Kidney (tissue), 13 donors: ENCODE measurements at regions not wholly inside any gene's neighbourhood (a gene's known extent, or its start where the extent isn't known, plus 50 kb on each side); places are given as distances from the start of the nearest gene placed in this dataset.
"Not testable (repeated sequence)": the region's sequence is repeated elsewhere in the genome, so short reads cannot be mapped to it uniquely, and the experiment has no call there.

Experiments used
- DNase-seq, 5 donors: peaks; one replicate each; pipeline ENCODE4 v3.0.0-alpha.2; 2013 to 2020
- FAIRE-seq: peaks from 2 replicates; lab custom pipeline; 2012; peaks lifted over from hg19 to GRCh38; lab: Jason Lieb, UNC
- H3K27ac ChIP-seq, 2 donors: one replicate each; pipeline ENCODE4 v1.7.0; 2013; ENCODE audit warnings: low read depth in 2 of 2, low read length in 2 of 2, inconsistent platforms in 1 of 2
- H3K27me3 ChIP-seq: one replicate; pipeline ENCODE4 v1.7.1; 2013; ENCODE audit warnings: low read length, inconsistent platforms; ENCODE audit not compliant: control insufficient read depth, insufficient read depth
- H3K36me3 ChIP-seq, 3 donors: one replicate each; pipeline versions ENCODE4 v1.7.0 to v1.7.1; 2013; ENCODE audit warnings: low read length in 3 of 3, control low read depth in 1 of 3, inconsistent platforms in 1 of 3; ENCODE audit not compliant: insufficient read depth in 3 of 3, control insufficient read depth in 2 of 3
- H3K4me1 ChIP-seq, 3 donors: one replicate each; pipeline versions ENCODE4 v1.7.0 to v1.7.1; 2013; ENCODE audit warnings: low read length in 3 of 3, inconsistent platforms in 1 of 3, low read depth in 1 of 3; ENCODE audit not compliant: control insufficient read depth in 2 of 3, insufficient read depth in 2 of 3
- H3K4me3 ChIP-seq, 3 donors: one replicate each; pipeline versions ENCODE4 v1.7.0 to v1.8.1; 2013; ENCODE audit warnings: low read length in 3 of 3, control low read depth in 1 of 3, inconsistent platforms in 1 of 3
- H3K9ac ChIP-seq, 3 donors: one replicate each; pipeline versions ENCODE4 v1.7.0 to v1.7.1; 2013; ENCODE audit warnings: low read length in 3 of 3, control low read depth in 1 of 3, inconsistent platforms in 1 of 3
- H3K9me3 ChIP-seq, 3 donors: one replicate each; pipeline versions ENCODE4 v1.7.0 to v1.7.1; 2013; ENCODE audit warnings: low read length in 3 of 3, control low read depth in 1 of 3, inconsistent platforms in 1 of 3; ENCODE audit not compliant: control insufficient read depth in 2 of 3, insufficient read depth in 1 of 3
- intact Hi-C: fragments of 100-400 bp; cut with DNase I; formaldehyde crosslinking; loops from one replicate; pipeline ENCODE4 v1.11.1; 2022
- TF ChIP-seq, protein P1 (sequence below): IDR thresholded peaks from 3 replicates; pipeline ENCODE4 v1.5.1; 2012; ENCODE audit warnings: mild to moderate bottlenecking, moderate library complexity, borderline replicate concordance; ENCODE audit not compliant: insufficient read depth; ENCODE audit errors: extremely low read depth
- donor health status: control.
- donor health status: control.
- donor health status: control.
- donor health status: control.
- donor health status: control.
- donor health status: DM: yes; HTN: yes; CAD: no.
- donor health status: Normal renal cell carcinoma (clear cell type).

GRCh38 chr2:109724533-109725460 is 69.3 kb upstream of the RGPD5 start:
- no peak for FAIRE-seq
- Histone ChIP-seq H3K9me3 (no peaks in the 10 kb centered on the region), H3K4me3 (no peak overlapping the region), H3K4me1 (peaks cover 0 to 8% (median 2%) of the 10 kb centered on the region in 3 donors), H3K27ac (no peak overlapping the region), H3K9ac (no peak overlapping the region), H3K27me3 (no peaks in the 10 kb centered on the region), H3K36me3 (no peaks in the 10 kb centered on the region)
- TF ChIP-seq, protein P1, sequence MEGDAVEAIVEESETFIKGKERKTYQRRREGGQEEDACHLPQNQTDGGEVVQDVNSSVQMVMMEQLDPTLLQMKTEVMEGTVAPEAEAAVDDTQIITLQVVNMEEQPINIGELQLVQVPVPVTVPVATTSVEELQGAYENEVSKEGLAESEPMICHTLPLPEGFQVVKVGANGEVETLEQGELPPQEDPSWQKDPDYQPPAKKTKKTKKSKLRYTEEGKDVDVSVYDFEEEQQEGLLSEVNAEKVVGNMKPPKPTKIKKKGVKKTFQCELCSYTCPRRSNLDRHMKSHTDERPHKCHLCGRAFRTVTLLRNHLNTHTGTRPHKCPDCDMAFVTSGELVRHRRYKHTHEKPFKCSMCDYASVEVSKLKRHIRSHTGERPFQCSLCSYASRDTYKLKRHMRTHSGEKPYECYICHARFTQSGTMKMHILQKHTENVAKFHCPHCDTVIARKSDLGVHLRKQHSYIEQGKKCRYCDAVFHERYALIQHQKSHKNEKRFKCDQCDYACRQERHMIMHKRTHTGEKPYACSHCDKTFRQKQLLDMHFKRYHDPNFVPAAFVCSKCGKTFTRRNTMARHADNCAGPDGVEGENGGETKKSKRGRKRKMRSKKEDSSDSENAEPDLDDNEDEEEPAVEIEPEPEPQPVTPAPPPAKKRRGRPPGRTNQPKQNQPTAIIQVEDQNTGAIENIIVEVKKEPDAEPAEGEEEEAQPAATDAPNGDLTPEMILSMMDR: no peak
- peak in 1 of 5 donors; percentile 29 for DNase-seq
- intact Hi-C loops: no loop called here

GRCh38 chr2:109726379-109727270 is 67.5 kb upstream of the RGPD5 start:
- Histone ChIP-seq H3K4me1 (peaks cover 0 to 8% (median 0%) of the 10 kb centered on the region in 3 donors), H3K36me3 (no peaks in the 10 kb centered on the region), H3K4me3 (peak overlapping the region in 2 of 3 donors; percentile 39 to 50), H3K27me3 (no peaks in the 10 kb centered on the region), H3K27ac (peak overlapping the region in 1 of 2 donors; percentile 56), H3K9ac (no peak overlapping the region), H3K9me3 (no peaks in the 10 kb centered on the region)
- DNase-seq (peak; percentile 32 to 82 (median 61)), FAIRE-seq (no peak)
- TF ChIP-seq, protein P1: no peak
- intact Hi-C loops: no loop called here

- H3K4me1 ChIP-seq: peaks cover 0 to 5% (median 0%) of the 10 kb centered on the region in 3 donors
- FAIRE-seq: no peak
- H3K9me3 ChIP-seq: no peaks in the 10 kb centered on the region
- intact Hi-C loops: no loop called here
- H3K36me3 ChIP-seq: no peaks in the 10 kb centered on the region
- no peak overlapping the region for H3K27ac ChIP-seq
- TF ChIP-seq, protein P1: no peak
- H3K9ac ChIP-seq: no peak overlapping the region
- H3K4me3 ChIP-seq: no peak overlapping the region
- H3K27me3 ChIP-seq: no peaks in the 10 kb centered on the region
- no peak for DNase-seq
These were observed 66.1 kb upstream of the RGPD5 start for GRCh38 chr2:109727929-109728447.

- H3K27ac ChIP-seq, H3K27me3 ChIP-seq, H3K9me3 ChIP-seq, FAIRE-seq, H3K36me3 ChIP-seq, intact Hi-C loops, H3K4me1 ChIP-seq, H3K4me3 ChIP-seq, H3K9ac ChIP-seq: not testable (repeated sequence)
- DNase-seq: peak in 2 of 5 donors; percentile 14 to 23
These were observed 60.4 kb upstream of the RGPD5 start for GRCh38 chr2:109733746-109734145.
